DOHH2 (cell line): ENCODE measurements at regions not wholly inside any gene's neighbourhood (a gene's known extent, or its start where the extent isn't known, plus 50 kb on each side); places are given as distances from the start of the nearest gene placed in this dataset.

Experiments
- EZH2phosphoT487 ChIP-seq: fragments of 200-600 bp; sonication (generic); IDR thresholded peaks from 2 replicates; pipeline ENCODE4 v1.6.1; 2017; ENCODE audit warnings: borderline replicate concordance, mild to moderate bottlenecking, antibody characterized with exemption, low read length, moderate library complexity, mixed read lengths
- TF ChIP-seq, protein P1 (sequence below): fragments of 200-600 bp; sonication (generic); IDR thresholded peaks from one replicate; pipeline ENCODE4 v1.5.1; 2014; ENCODE audit warnings: antibody characterized with exemption, mild to moderate bottlenecking, low read depth, low read length; ENCODE audit not compliant: poor library complexity, severe bottlenecking

DNA sequence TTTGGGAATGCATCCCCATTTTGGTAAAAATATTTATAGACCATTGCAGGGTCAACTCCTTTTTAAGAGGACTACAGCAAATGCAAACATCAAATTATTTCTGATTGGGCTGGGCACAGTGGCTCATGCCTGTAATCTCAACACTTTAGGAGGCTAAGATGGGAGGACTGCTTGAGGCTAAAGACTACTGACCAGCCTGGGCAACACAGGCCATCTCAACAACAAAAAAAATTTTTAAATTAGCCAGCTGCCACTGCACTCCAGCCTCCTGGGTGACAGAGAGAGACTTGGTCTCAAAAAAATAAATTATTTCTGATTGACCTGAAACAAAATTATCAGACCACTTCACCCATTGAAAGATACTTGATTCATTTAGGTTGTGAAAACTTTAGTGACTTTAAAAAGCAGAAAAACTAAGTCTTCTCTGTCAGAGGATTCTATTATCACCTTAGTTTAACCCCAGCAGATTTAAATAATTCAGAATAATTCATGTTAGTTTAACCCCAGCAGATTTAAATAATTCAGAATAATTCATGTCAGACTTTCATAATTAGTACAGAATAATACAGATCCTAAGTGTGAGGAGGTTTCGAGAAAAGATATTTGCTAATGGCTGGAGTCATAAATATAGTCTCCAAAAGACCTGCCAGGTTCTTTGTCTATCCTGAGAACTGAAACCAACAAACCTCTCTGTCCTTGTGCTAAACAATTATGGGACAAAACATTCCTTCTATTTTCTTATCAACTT is 183.6 kb upstream of the STT3B start:
- TF ChIP-seq, protein P1, sequence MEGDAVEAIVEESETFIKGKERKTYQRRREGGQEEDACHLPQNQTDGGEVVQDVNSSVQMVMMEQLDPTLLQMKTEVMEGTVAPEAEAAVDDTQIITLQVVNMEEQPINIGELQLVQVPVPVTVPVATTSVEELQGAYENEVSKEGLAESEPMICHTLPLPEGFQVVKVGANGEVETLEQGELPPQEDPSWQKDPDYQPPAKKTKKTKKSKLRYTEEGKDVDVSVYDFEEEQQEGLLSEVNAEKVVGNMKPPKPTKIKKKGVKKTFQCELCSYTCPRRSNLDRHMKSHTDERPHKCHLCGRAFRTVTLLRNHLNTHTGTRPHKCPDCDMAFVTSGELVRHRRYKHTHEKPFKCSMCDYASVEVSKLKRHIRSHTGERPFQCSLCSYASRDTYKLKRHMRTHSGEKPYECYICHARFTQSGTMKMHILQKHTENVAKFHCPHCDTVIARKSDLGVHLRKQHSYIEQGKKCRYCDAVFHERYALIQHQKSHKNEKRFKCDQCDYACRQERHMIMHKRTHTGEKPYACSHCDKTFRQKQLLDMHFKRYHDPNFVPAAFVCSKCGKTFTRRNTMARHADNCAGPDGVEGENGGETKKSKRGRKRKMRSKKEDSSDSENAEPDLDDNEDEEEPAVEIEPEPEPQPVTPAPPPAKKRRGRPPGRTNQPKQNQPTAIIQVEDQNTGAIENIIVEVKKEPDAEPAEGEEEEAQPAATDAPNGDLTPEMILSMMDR = no peak
- no peak for TF ChIP-seq EZH2phosphoT487
